ENCODE measurements at regions not wholly inside any gene's neighbourhood (a gene's known extent, or its start where the extent isn't known, plus 50 kb on each side); places are given as distances from the start of the nearest gene placed in this dataset.

DNA sequence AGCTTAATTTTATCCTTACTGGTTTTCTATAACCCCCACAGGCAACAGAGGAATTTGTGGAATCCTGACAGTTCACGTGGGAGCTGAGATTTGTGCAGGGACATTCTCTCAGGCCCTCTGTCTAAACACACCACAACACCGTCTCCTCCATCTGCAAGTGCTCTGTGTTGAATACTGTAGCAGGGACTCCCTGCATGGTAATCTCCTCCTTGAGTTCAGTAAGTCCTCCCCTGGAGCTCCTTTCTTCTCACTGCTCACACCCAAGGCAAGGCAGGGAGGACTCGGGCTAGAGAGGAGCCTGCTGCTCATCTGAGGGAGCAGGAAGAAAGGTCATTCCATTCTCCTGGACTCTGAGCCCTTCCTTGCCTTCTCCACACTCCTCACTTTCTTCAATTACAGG is 348.2 kb downstream of the KCTD12 start:
- TF ChIP-seq, protein P1, sequence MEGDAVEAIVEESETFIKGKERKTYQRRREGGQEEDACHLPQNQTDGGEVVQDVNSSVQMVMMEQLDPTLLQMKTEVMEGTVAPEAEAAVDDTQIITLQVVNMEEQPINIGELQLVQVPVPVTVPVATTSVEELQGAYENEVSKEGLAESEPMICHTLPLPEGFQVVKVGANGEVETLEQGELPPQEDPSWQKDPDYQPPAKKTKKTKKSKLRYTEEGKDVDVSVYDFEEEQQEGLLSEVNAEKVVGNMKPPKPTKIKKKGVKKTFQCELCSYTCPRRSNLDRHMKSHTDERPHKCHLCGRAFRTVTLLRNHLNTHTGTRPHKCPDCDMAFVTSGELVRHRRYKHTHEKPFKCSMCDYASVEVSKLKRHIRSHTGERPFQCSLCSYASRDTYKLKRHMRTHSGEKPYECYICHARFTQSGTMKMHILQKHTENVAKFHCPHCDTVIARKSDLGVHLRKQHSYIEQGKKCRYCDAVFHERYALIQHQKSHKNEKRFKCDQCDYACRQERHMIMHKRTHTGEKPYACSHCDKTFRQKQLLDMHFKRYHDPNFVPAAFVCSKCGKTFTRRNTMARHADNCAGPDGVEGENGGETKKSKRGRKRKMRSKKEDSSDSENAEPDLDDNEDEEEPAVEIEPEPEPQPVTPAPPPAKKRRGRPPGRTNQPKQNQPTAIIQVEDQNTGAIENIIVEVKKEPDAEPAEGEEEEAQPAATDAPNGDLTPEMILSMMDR (IDR thresholded peaks at IDR 0.05) = no peak
- TF ChIP-seq POLR2A (IDR thresholded peaks at IDR 0.05) = no peak

Data from ovary (tissue), 3 donors.